Esophagus squamous epithelium (tissue), 5 donors: ENCODE measurements at regions not wholly inside any gene's neighbourhood (a gene's known extent, or its start where the extent isn't known, plus 50 kb on each side); places are given as distances from the start of the nearest gene placed in this dataset.

Source experiments
- DNase-seq: peaks from one replicate; lab custom pipeline; 2025; lab: John Stamatoyannopoulos, UW
- H3K27ac ChIP-seq, 4 donors: fragments of 200-600 bp; sonication (generic); one replicate each; pipeline ENCODE4 v1.5.1; 2016 to 2019; ENCODE audit warnings: mild to moderate bottlenecking in 1 of 4
- H3K27me3 ChIP-seq, 4 donors: fragments of 200-600 bp; sonication (generic); 1 replicate in 3 of 4; 2 replicates in 1 of 4; pipeline versions ENCODE4 v1.5.1 to v1.6.0; 2017 to 2021; ENCODE audit warnings: antibody characterized with exemption in 1 of 4
- H3K36me3 ChIP-seq, 3 donors: fragments of 200-600 bp; sonication (generic); one replicate each; pipeline ENCODE4 v1.5.1; 2016 to 2019
- H3K4me1 ChIP-seq, 3 donors: fragments of 200-600 bp; sonication (generic); one replicate each; pipeline ENCODE4 v1.5.1; 2017 to 2019
- H3K4me3 ChIP-seq, 4 donors: fragments of 200-600 bp; sonication (generic); 1 replicate in 3 of 4; 2 replicates in 1 of 4; pipeline ENCODE4 v1.5.1; 2016 to 2019; ENCODE audit warnings: mild to moderate bottlenecking in 2 of 4, moderate library complexity in 1 of 4
- H3K9me3 ChIP-seq, 3 donors: fragments of 200-600 bp; sonication (generic); one replicate each; pipeline ENCODE4 v1.5.1; 2016 to 2019
- CTCF ChIP-seq, 6 experiments: fragments of 450-650 bp in 4 of 6; fragments of 200-600 bp in 2 of 6; sonication (generic) in 2 of 6; IDR thresholded peaks; one replicate each; pipeline ENCODE4 v1.5.1; 2016 to 2019; ENCODE audit warnings: antibody characterized with exemption in 6 of 6, mild to moderate bottlenecking in 4 of 6, moderate library complexity in 4 of 6
- POLR2A ChIP-seq, 4 donors: fragments of 450-650 bp; IDR thresholded peaks; one replicate each; pipeline ENCODE4 v1.6.1; 2017; ENCODE audit warnings: antibody characterized with exemption in 4 of 4, mild to moderate bottlenecking in 4 of 4, moderate library complexity in 3 of 4
- WGBS, 2 donors: methylation state at CpG; one replicate each; pipeline ENCODE4 v1.1.5; 2018; 5-methylcytosine and 5-hydroxymethylcytosine counted together
- intact Hi-C: fragments of 100-400 bp; cut with DNase I; formaldehyde crosslinking; loops from one replicate; pipeline ENCODE4 v1.15.0; 2022
- donor health status: DM: yes; HTN: yes; CAD: no.

- no peak for TF ChIP-seq CTCF (IDR thresholded peaks at IDR 0.05)
- TF ChIP-seq POLR2A (IDR thresholded peaks at IDR 0.05) = no peak
- Histone ChIP-seq H3K4me1 (no peaks in the 10 kb centered on the region), H3K27me3 (peaks cover 0 to 15% (median 0%) of the 10 kb centered on the region in 4 donors), H3K36me3 (no peaks in the 10 kb centered on the region), H3K27ac (no peak overlapping the region), H3K9me3 (no peaks in the 10 kb centered on the region), H3K4me3 (no peak overlapping the region)
- DNase-seq = no peak
- intact Hi-C loops = no loop called here
- WGBS, 2 donors = 31 to 40% methylated on average over 9 to 14 of the region's 14 CpGs
Measured at GRCh38 chr19:29062475-29063435, 150.2 kb downstream of the UQCRFS1 start.

- Histone ChIP-seq H3K36me3 (no peaks in the 10 kb centered on the region), H3K27ac (no peak overlapping the region), H3K4me1 (no peaks in the 10 kb centered on the region), H3K27me3 (peaks cover 0 to 15% (median 0%) of the 10 kb centered on the region in 4 donors), H3K9me3 (no peaks in the 10 kb centered on the region), H3K4me3 (no peak overlapping the region)
- no peak for DNase-seq
- 79 to 86% methylated on average over 6 to 7 of the region's 7 CpGs for WGBS, 2 donors
- intact Hi-C loops = no loop called here
- no peak for TF ChIP-seq POLR2A (IDR thresholded peaks at IDR 0.05)
- no peak for TF ChIP-seq CTCF (IDR thresholded peaks at IDR 0.05)
Measured at GRCh38 chr19:29060813-29061364, 152.1 kb downstream of the UQCRFS1 start.

DNA sequence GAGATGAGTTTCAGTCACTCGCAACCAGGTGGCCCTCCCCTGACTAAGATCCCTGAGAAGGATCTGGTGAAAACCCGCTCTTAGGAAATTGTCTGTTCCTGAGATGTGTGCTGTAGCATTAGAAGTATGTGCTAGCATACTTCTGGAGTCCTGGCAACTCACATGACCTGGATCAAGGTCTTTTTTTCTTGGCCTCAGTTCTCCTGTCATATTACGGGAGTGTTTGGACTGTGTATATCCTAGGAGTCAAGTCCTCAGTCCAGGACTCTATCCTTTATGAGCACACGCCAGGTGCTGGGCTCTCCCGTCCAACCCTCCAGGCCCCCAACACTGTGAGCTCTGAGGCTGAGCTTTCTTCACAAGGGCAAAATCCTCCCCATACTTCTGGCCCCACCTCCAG, 156.4 kb downstream of the UQCRFS1 start:
- Histone ChIP-seq H3K27me3 (peaks cover 0 to 15% (median 0%) of the 10 kb centered on the region in 4 donors), H3K4me3 (no peak overlapping the region), H3K36me3 (no peaks in the 10 kb centered on the region), H3K4me1 (no peaks in the 10 kb centered on the region), H3K9me3 (no peaks in the 10 kb centered on the region), H3K27ac (no peak overlapping the region)
- WGBS, 2 donors = 73 to 94% methylated on average over 3 to 5 of the region's 5 CpGs
- TF ChIP-seq CTCF (IDR thresholded peaks at IDR 0.05) = no peak
- no peak for TF ChIP-seq POLR2A (IDR thresholded peaks at IDR 0.05)
- intact Hi-C loops = no loop called here
- no peak for DNase-seq

- no peak overlapping the region for H3K27ac ChIP-seq
- peaks cover 0 to 5% (median 0%) of the 10 kb centered on the region in 4 donors for H3K27me3 ChIP-seq
- DNase-seq = no peak
- H3K36me3 ChIP-seq = no peaks in the 10 kb centered on the region
- H3K4me3 ChIP-seq = no peak overlapping the region
- intact Hi-C loops = no loop called here
- TF ChIP-seq CTCF (IDR thresholded peaks at IDR 0.05) (no peak), POLR2A (IDR thresholded peaks at IDR 0.05) (no peak)
- WGBS, 2 donors = 56 to 62% methylated on average over 10 of the region's 10 CpGs
- no peaks in the 10 kb centered on the region for H3K9me3 ChIP-seq
- no peaks in the 10 kb centered on the region for H3K4me1 ChIP-seq
Measured at GRCh38 chr19:29054886-29055675, 157.9 kb downstream of the UQCRFS1 start.
